Esophagus muscularis mucosa (tissue), 4 donors: ENCODE measurements at regions not wholly inside any gene's neighbourhood (a gene's known extent, or its start where the extent isn't known, plus 50 kb on each side); places are given as distances from the start of the nearest gene placed in this dataset.
A peak's percentile ranks its signal among the peaks of the same experiment; 100 is the strongest.

Experiments used
- DNase-seq: peaks from one replicate; pipeline ENCODE4 v3.0.0-alpha.2; 2017; ENCODE audit errors: extremely low spot score
- H3K27ac ChIP-seq, 4 donors: fragments of 200-600 bp; sonication (generic); replicated peaks in 1 of 4; 1 replicate in 3 of 4; 2 replicates in 1 of 4; pipeline ENCODE4 v1.5.1; 2016 to 2019; ENCODE audit warnings: mild to moderate bottlenecking in 1 of 4
- H3K27me3 ChIP-seq, 4 donors: fragments of 200-600 bp; sonication (generic); one replicate each; pipeline versions ENCODE4 v1.5.1 to v1.6.0; 2016 to 2019
- H3K36me3 ChIP-seq, 4 donors: fragments of 200-600 bp; sonication (generic); one replicate each; pipeline ENCODE4 v1.5.1; 2016 to 2019
- H3K4me1 ChIP-seq, 4 donors: fragments of 200-600 bp; sonication (generic); one replicate each; pipeline ENCODE4 v1.5.1; 2016 to 2019
- H3K4me3 ChIP-seq, 4 donors: fragments of 200-600 bp; sonication (generic); 1 replicate in 2 of 4; 2 replicates in 2 of 4; pipeline ENCODE4 v1.5.1; 2016 to 2019; ENCODE audit warnings: mild to moderate bottlenecking in 4 of 4, moderate library complexity in 1 of 4
- H3K9me3 ChIP-seq, 4 donors: fragments of 200-600 bp; sonication (generic); 1 replicate in 3 of 4; 2 replicates in 1 of 4; pipeline ENCODE4 v1.5.1; 2016 to 2019
- CTCF ChIP-seq, 3 experiments: fragments of 200-600 bp in 2 of 3; fragments of 450-650 bp in 1 of 3; sonication (generic) in 2 of 3; IDR thresholded peaks; one replicate each; pipeline ENCODE4 v1.5.1; 2017 to 2019; ENCODE audit warnings: antibody characterized with exemption in 3 of 3, mild to moderate bottlenecking in 2 of 3, moderate library complexity in 1 of 3
- EP300 ChIP-seq: sonication (generic); formaldehyde crosslinking; IDR thresholded peaks from one replicate; pipeline ENCODE4 v1.6.1; 2017; ENCODE audit warnings: antibody characterized with exemption
- POLR2A ChIP-seq: fragments of 450-650 bp; IDR thresholded peaks from one replicate; pipeline ENCODE4 v1.6.1; 2017; ENCODE audit warnings: antibody characterized with exemption, moderate library complexity, mild to moderate bottlenecking, low read depth
- POLR2AphosphoS5 ChIP-seq, 2 donors: sonication (generic); formaldehyde crosslinking; IDR thresholded peaks; one replicate each; pipeline ENCODE4 v1.6.1; 2017; ENCODE audit warnings: antibody characterized with exemption in 2 of 2
- WGBS: methylation state at CpG from one replicate; pipeline ENCODE4 v1.1.5; 2018; 5-methylcytosine and 5-hydroxymethylcytosine counted together
- intact Hi-C: fragments of 100-400 bp; cut with DNase I; formaldehyde crosslinking; loops from one replicate; pipeline ENCODE4 v1.15.1; 2023

GRCh38 chr19:5290336-5291262, 50.0 kb downstream of the PTPRS start:
- Histone ChIP-seq H3K9me3 (no peaks in the 10 kb centered on the region), H3K27me3 (peaks cover 0 to 3% (median 0%) of the 10 kb centered on the region in 4 donors), H3K36me3 (peaks cover 0 to 11% (median 8%) of the 10 kb centered on the region in 4 donors), H3K4me3 (peak overlapping the region; percentile 78 to 93 (median 90)), H3K27ac (peak overlapping the region; percentile 52 to 94 (median 88)), H3K4me1 (peaks cover 12 to 81% (median 70%) of the 10 kb centered on the region in 4 donors)
- WGBS = 58% methylated on average over 5 of the region's 29 CpGs
- TF ChIP-seq POLR2AphosphoS5 (IDR thresholded peaks at IDR 0.05) = peak; percentile 5 to 21
- TF ChIP-seq EP300 = no peak
- TF ChIP-seq CTCF (IDR thresholded peaks at IDR 0.05) = no peak
- no peak for TF ChIP-seq POLR2A
- intact Hi-C loops = no loop called here
- DNase-seq = no peak

GRCh38 chr19:5289060-5289990, 51.3 kb downstream of the PTPRS start:
- Histone ChIP-seq H3K27me3 (peaks cover 0 to 3% (median 0%) of the 10 kb centered on the region in 4 donors), H3K36me3 (peaks cover 9 to 24% (median 21%) of the 10 kb centered on the region in 4 donors), H3K4me1 (peaks cover 12 to 80% (median 70%) of the 10 kb centered on the region in 4 donors), H3K9me3 (no peaks in the 10 kb centered on the region), H3K27ac (peak overlapping the region; percentile 35 to 94 (median 72)), H3K4me3 (peak overlapping the region in 3 of 4 donors; percentile 3 to 93 (median 78))
- 83% methylated on average over 17 of the region's 18 CpGs for WGBS
- no peak for DNase-seq
- intact Hi-C loops = no loop called here
- TF ChIP-seq CTCF (IDR thresholded peaks at IDR 0.05) (no peak), POLR2AphosphoS5 (IDR thresholded peaks at IDR 0.05) (no peak), EP300 (no peak), POLR2A (no peak)

GRCh38 chr19:5288347-5288739, 52.3 kb downstream of the PTPRS start:
- intact Hi-C loops = no loop called here
- H3K4me3 ChIP-seq = peak overlapping the region in 3 of 4 donors; percentile 3 to 37 (median 28)
- peak overlapping the region; percentile 23 to 94 (median 42) for H3K27ac ChIP-seq
- no peak for DNase-seq
- H3K4me1 ChIP-seq = peaks cover 12 to 77% (median 67%) of the 10 kb centered on the region in 4 donors
- peaks cover 9 to 26% (median 21%) of the 10 kb centered on the region in 4 donors for H3K36me3 ChIP-seq
- H3K9me3 ChIP-seq = no peaks in the 10 kb centered on the region
- TF ChIP-seq EP300 = no peak
- TF ChIP-seq CTCF (IDR thresholded peaks at IDR 0.05) = no peak
- TF ChIP-seq POLR2A = no peak
- no peak for TF ChIP-seq POLR2AphosphoS5 (IDR thresholded peaks at IDR 0.05)
- peaks cover 0 to 3% (median 0%) of the 10 kb centered on the region in 4 donors for H3K27me3 ChIP-seq
- 45% methylated on average over 4 of the region's 4 CpGs for WGBS

- Histone ChIP-seq H3K4me1 (peaks cover 8 to 77% (median 68%) of the 10 kb centered on the region in 4 donors), H3K36me3 (peaks cover 9 to 27% (median 21%) of the 10 kb centered on the region in 4 donors), H3K9me3 (no peaks in the 10 kb centered on the region), H3K27ac (peak overlapping the region in 3 of 4 donors; percentile 19 to 51 (median 44)), H3K4me3 (no peak overlapping the region), H3K27me3 (no peaks in the 10 kb centered on the region)
- TF ChIP-seq EP300 (no peak), CTCF (IDR thresholded peaks at IDR 0.05) (no peak), POLR2A (no peak), POLR2AphosphoS5 (IDR thresholded peaks at IDR 0.05) (no peak)
- DNase-seq = no peak
- WGBS = 92% methylated on average over 5 of the region's 5 CpGs
- intact Hi-C loops = no loop called here
Measured at GRCh38 chr19:5287066-5287465, 53.5 kb downstream of the PTPRS start.
